Tibial nerve (tissue), 4 donors: ENCODE measurements at regions not wholly inside any gene's neighbourhood (a gene's known extent, or its start where the extent isn't known, plus 50 kb on each side); places are given as distances from the start of the nearest gene placed in this dataset.

ENCODE experiments used
- CTCF ChIP-seq, 5 experiments: fragments of 200-600 bp in 3 of 5; fragments of 450-650 bp in 2 of 5; sonication (generic) in 3 of 5; IDR thresholded peaks; one replicate each; pipeline ENCODE4 v1.5.1; 2016 to 2019; ENCODE audit warnings: antibody characterized with exemption in 5 of 5, mild to moderate bottlenecking in 3 of 5, moderate library complexity in 2 of 5
- EP300 ChIP-seq, 2 donors: sonication (generic); formaldehyde crosslinking; IDR thresholded peaks; one replicate each; pipeline ENCODE4 v1.6.1; 2017; ENCODE audit warnings: antibody characterized with exemption in 2 of 2, mild to moderate bottlenecking in 1 of 2

DNA sequence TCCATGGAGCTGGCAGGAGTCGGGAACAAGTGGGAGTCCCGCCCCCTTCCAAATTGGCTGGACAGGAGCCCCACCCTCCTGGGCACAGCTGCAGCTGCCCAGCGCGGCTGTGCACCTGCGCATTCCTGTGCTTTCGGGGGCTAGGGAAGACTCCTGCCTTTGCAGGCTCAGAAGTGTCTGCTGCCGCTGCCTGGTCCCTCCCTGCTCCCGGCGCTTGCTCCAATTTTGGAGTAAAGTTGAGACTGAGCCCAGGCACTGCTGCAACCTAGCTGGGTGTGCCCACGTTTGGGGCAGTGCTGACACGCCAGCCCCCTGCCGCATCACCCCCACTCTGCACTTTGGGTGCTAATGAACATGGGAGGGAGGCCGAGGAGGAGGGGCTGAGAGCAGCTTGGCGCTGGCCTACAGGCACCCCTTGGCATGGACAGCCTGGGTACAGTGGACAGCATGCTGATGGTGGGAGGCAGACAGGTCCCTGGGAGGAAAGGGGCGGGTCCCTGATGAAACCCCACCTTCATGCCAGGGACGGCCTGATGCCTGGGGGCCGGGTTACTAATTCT is 399.2 kb upstream of the CNTN4 start:
- TF ChIP-seq CTCF (IDR thresholded peaks at IDR 0.05) (no peak), EP300 (IDR thresholded peaks at IDR 0.05) (no peak)
